GM12875 (cell line): ENCODE measurements at regions not wholly inside any gene's neighbourhood (a gene's known extent, or its start where the extent isn't known, plus 50 kb on each side); places are given as distances from the start of the nearest gene placed in this dataset.
"Not testable (repeated sequence)": the region's sequence is repeated elsewhere in the genome, so short reads cannot be mapped to it uniquely, and the experiment has no call there.

Source experiments
- H3K4me3 ChIP-seq: one replicate; pipeline ENCODE4 v1.5.1; 2011; ENCODE audit warnings: low read depth, low read length, control low read depth
- TF ChIP-seq, protein P1 (sequence below): IDR thresholded peaks from 2 replicates; pipeline ENCODE4 v1.5.1; 2011; ENCODE audit warnings: low read depth, mild to moderate bottlenecking, control low read depth, inconsistent platforms, low read length, moderate library complexity, borderline replicate concordance; ENCODE audit not compliant: insufficient read depth

DNA sequence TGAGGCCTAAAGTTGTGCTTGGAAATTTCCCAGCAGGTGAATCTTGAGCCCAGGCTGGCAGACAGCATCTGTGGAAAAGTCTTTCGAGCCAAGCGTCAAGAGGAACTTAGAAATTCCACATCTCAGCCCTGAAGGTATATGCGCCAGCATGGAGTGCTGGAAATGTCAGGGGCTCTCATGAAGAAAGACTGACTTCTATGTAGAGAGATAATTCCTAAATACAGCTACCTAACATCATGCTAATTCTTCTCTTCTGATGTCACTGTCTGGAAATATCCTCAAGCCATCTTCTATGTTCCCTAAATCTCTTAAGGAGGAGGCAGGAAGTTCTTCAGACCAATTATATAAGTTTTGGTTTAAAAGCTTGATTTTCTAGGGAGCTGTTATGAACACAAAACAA is 492.4 kb upstream of the MARCKS start:
- no peak overlapping the region for H3K4me3 ChIP-seq
- TF ChIP-seq, protein P1, sequence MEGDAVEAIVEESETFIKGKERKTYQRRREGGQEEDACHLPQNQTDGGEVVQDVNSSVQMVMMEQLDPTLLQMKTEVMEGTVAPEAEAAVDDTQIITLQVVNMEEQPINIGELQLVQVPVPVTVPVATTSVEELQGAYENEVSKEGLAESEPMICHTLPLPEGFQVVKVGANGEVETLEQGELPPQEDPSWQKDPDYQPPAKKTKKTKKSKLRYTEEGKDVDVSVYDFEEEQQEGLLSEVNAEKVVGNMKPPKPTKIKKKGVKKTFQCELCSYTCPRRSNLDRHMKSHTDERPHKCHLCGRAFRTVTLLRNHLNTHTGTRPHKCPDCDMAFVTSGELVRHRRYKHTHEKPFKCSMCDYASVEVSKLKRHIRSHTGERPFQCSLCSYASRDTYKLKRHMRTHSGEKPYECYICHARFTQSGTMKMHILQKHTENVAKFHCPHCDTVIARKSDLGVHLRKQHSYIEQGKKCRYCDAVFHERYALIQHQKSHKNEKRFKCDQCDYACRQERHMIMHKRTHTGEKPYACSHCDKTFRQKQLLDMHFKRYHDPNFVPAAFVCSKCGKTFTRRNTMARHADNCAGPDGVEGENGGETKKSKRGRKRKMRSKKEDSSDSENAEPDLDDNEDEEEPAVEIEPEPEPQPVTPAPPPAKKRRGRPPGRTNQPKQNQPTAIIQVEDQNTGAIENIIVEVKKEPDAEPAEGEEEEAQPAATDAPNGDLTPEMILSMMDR: no peak

DNA sequence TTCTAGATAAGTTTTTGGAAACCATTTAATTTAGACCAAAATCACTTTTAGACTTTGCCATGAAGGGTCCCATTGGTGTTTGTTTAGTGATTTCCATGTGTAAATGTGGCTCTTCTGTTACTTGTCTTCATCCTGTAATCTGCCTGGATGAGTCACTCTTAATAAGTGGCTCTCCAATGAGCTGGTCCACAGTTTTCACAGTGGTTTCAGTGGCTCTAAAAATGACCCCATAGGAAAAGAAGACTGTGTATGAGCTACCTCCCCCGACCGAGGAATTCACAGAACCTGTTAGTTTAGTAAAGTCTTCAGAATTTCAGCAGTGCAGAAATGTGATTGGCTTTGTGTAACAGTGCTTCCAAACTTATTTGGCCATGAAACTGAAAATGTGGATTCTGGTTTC is 492.0 kb upstream of the MARCKS start:
- TF ChIP-seq, protein P1: no peak
- H3K4me3 ChIP-seq: no peak overlapping the region

DNA sequence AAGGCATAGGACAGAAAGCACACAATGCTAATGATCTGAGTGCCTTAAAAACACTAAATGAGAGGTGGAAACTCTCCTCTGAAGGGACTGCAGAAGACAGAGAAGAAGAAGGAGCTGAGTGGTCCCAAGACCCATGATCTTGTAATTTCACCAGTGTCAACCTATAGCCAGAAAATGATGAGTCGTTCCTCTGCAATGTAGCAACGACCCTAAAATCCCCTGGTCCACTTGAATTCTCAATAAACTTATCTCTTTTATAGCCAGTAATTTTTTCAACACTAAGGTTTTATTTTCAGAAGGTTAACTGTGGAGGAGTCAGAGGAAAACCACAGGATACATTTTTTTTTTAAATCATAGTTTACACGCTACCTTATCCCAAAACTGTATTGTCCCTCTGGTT is 490.6 kb upstream of the MARCKS start:
- TF ChIP-seq, protein P1: no peak
- H3K4me3 ChIP-seq: no peak overlapping the region

DNA sequence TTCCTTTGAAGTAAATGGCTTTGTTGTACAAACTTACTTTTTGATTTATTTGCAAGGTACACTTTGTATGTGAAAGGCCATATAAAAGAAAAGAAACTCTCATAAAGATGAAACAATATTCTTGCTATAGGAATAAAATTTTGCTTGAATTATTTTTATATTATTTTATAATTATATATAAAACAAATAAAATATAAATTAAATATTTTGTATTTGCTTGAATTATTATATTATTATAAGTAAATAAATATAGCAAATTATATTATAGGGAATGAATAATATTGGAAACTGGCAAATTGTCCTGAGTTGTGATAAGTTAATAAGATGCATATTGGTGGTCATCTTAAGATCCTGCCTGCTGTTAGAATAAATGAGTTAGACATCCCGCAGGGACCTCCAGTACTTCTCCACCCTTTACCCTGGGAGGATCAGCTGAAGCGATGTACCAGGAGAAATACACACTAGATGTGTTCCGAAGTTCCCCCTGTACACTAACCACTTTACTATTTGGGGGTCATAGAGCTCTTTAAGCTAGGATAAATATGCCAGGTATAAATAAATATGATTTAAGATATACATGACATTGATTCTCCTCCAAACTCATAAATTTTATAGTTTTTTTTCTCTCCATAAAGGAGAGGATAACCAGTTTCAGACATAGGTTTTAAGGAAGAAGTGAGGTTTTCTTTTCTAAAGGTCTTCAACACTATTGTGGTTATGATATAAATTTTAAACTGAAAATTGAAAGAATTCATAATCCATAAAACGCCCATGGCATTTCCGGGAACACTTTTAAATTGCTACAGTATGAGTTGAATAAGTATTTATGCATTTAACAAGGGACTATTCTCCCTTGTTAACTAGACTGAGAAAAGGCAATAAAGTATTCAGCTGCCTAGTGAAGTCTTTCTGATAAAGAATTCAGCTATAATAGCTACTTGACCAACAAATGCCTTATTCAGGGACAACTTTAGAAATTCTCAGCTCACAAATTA is 486.3 kb upstream of the MARCKS start:
- no peak overlapping the region for H3K4me3 ChIP-seq

DNA sequence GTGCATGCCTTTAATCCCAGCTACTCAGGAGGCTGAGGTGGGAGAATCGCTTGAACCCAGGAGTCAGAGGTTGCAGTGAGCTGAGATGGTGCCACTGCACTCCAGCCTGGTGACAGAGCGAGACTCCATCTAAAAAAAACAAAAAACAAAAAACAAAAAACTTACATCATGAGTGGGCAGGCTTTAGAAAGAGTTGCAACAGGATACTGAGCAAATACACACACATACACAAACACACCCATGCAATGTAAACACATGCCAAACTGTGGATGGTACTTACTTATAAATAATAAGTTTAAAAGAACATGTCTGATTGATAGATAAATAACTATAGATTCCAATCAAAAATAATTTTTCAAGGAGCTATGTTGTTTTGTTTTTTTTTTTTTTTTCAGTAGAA is 481.7 kb upstream of the MARCKS start:
- not testable (repeated sequence) for H3K4me3 ChIP-seq

More for the DNA sequence above, 486.3 kb upstream of the MARCKS start:
- TF ChIP-seq, protein P1: no peak

DNA sequence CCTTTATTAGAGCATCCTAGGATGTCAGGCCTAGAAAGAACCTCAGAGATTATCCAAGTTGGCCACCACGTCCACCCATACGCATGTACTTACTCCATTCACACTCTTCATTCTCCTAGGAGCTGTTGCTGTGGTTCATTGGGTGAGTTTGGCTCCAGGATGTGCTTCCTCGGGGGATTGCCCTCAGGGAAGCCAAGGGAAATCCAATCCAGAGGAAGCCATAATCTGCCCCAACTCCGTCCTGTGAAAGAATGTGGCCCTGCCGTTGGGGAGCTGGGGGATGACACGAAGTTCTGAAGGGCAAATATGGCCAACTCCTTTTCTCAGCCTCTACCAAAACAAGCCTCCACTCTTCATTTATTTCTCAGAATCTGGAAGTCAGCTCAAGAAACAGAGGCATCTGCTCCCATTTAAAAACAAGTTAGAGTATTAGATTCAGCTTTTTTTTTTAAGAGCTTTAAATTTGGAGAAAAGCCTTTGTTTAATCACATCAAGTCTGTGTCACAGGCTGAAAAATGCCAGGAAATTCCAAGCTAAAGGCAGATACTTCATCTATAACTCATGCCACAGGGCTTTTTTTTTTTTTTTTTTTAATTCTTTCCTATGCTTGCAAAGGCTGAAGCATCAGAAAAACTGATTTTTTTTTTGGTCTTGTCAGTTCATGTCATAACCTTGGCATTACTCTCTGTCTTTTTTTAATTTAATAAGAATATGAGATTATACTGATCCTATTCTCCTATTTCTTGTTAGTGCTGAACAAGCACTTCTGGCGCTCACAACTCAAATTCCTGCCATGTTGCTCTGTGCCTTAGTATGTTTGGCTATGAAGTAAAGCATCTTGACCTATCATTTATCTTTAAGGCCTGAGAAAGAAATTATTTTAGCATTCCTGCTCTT is 480.9 kb upstream of the MARCKS start:
- no peak overlapping the region for H3K4me3 ChIP-seq
- TF ChIP-seq, protein P1: no peak

DNA sequence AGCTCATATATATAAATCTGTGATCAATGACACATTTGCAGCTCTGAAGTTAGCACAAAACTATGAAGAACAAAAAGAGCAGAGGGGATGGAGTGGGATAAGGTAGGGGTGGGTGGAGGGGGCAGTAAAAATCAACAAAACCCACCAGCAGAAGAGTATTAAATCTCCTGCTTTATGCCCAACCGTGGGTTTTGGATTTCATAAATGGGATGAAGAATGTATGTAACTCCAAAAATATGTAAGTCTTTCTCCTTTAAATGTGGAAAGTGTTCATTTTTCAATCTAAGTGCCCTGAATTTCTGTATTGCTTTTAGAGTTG is 480.3 kb upstream of the MARCKS start:
- TF ChIP-seq, protein P1: no peak

More for the DNA sequence above, 480.3 kb upstream of the MARCKS start:
- no peak overlapping the region for H3K4me3 ChIP-seq
